ENCODE measurements at regions not wholly inside any gene's neighbourhood (a gene's known extent, or its start where the extent isn't known, plus 50 kb on each side); places are given as distances from the start of the nearest gene placed in this dataset.

GRCh38 chr20:60960500-60960899, 291.6 kb upstream of the CDH4 start:
- DNase-seq = no peak
- Histone ChIP-seq H3K4me3 (ENCODE audit: low read length) (no peak overlapping the region), H3K27me3 (ENCODE audit: insufficient read depth, low read length, poor library complexity, severe bottlenecking) (no peaks in the 10 kb centered on the region), H3K27ac (ENCODE audit: low read depth, low read length) (no peak overlapping the region), H3K36me3 (ENCODE audit: insufficient read depth, low read length) (no peaks in the 10 kb centered on the region), H3K4me1 (ENCODE audit: insufficient read depth, low read length) (no peaks in the 10 kb centered on the region), H3K9me3 (ENCODE audit: low read length) (no peaks in the 10 kb centered on the region)
- ChIA-PET POLR2A (no interaction called here), CTCF (no interaction called here)
- no peak overlapping the region for H3K27ac Mint-ChIP-seq
- no peaks in the 10 kb centered on the region for H3K4me1 Mint-ChIP-seq
- no peaks in the 10 kb centered on the region for H3K36me3 Mint-ChIP-seq
- peaks cover 0 to 2% (median 0%) of the 10 kb centered on the region in 5 donors for H3K9me3 Mint-ChIP-seq
- peaks cover 0 to 3% of the 10 kb centered on the region in 2 donors for H3K27me3 Mint-ChIP-seq
- no peak overlapping the region for H3K4me3 Mint-ChIP-seq

GRCh38 chr20:60961551-60961950, 290.5 kb upstream of the CDH4 start:
- Histone ChIP-seq H3K4me3 (ENCODE audit: low read length) (no peak overlapping the region), H3K4me1 (ENCODE audit: insufficient read depth, low read length) (no peaks in the 10 kb centered on the region), H3K27ac (ENCODE audit: low read depth, low read length) (no peak overlapping the region), H3K9me3 (ENCODE audit: low read length) (no peaks in the 10 kb centered on the region), H3K36me3 (ENCODE audit: insufficient read depth, low read length) (no peaks in the 10 kb centered on the region), H3K27me3 (ENCODE audit: insufficient read depth, low read length, poor library complexity, severe bottlenecking) (no peaks in the 10 kb centered on the region)
- Mint-ChIP-seq H3K4me3 (no peak overlapping the region), H3K4me1 (no peaks in the 10 kb centered on the region), H3K9me3 (peaks cover 0 to 1% (median 0%) of the 10 kb centered on the region in 5 donors), H3K36me3 (no peaks in the 10 kb centered on the region), H3K27ac (no peak overlapping the region), H3K27me3 (peaks cover 0 to 2% of the 10 kb centered on the region in 2 donors)
- ChIA-PET POLR2A (no interaction called here), CTCF (no interaction called here)
- DNase-seq = no peak

- Histone ChIP-seq H3K36me3 (ENCODE audit: insufficient read depth, low read length) (no peaks in the 10 kb centered on the region), H3K4me1 (ENCODE audit: insufficient read depth, low read length) (no peaks in the 10 kb centered on the region), H3K4me3 (ENCODE audit: low read length) (no peak overlapping the region), H3K9me3 (ENCODE audit: low read length) (no peaks in the 10 kb centered on the region), H3K27me3 (ENCODE audit: insufficient read depth, low read length, poor library complexity, severe bottlenecking) (no peaks in the 10 kb centered on the region), H3K27ac (ENCODE audit: low read depth, low read length) (no peak overlapping the region)
- POLR2A ChIA-PET = no interaction called here
- Mint-ChIP-seq H3K9me3 (peaks cover 0 to 3% (median 0%) of the 10 kb centered on the region in 5 donors), H3K36me3 (no peaks in the 10 kb centered on the region), H3K27me3 (peaks cover 0 to 2% of the 10 kb centered on the region in 2 donors), H3K27ac (no peak overlapping the region), H3K4me1 (no peaks in the 10 kb centered on the region), H3K4me3 (no peak overlapping the region)
- no peak for DNase-seq
- CTCF ChIA-PET = no interaction called here
Measured at GRCh38 chr20:60962367-60963045, 289.6 kb upstream of the CDH4 start.

GRCh38 chr20:60963146-60963545, 288.9 kb upstream of the CDH4 start:
- ChIA-PET CTCF (no interaction called here), POLR2A (no interaction called here)
- Mint-ChIP-seq H3K27ac (no peak overlapping the region), H3K4me1 (no peaks in the 10 kb centered on the region), H3K9me3 (peaks cover 0 to 3% (median 0%) of the 10 kb centered on the region in 5 donors), H3K36me3 (no peaks in the 10 kb centered on the region), H3K4me3 (no peak overlapping the region), H3K27me3 (peaks cover 0 to 2% of the 10 kb centered on the region in 2 donors)
- Histone ChIP-seq H3K27me3 (ENCODE audit: insufficient read depth, low read length, poor library complexity, severe bottlenecking) (no peaks in the 10 kb centered on the region), H3K36me3 (ENCODE audit: insufficient read depth, low read length) (no peaks in the 10 kb centered on the region), H3K4me3 (ENCODE audit: low read length) (no peak overlapping the region), H3K27ac (ENCODE audit: low read depth, low read length) (no peak overlapping the region), H3K9me3 (ENCODE audit: low read length) (no peaks in the 10 kb centered on the region), H3K4me1 (ENCODE audit: insufficient read depth, low read length) (no peaks in the 10 kb centered on the region)
- DNase-seq = no peak

GRCh38 chr20:60964911-60965310, 287.1 kb upstream of the CDH4 start:
- no peak overlapping the region for H3K27ac ChIP-seq (ENCODE audit: low read depth, low read length)
- H3K36me3 ChIP-seq (ENCODE audit: insufficient read depth, low read length) = no peaks in the 10 kb centered on the region
- peaks cover 0 to 5% of the 10 kb centered on the region in 2 donors for H3K27me3 Mint-ChIP-seq
- POLR2A ChIA-PET = no interaction called here
- no peaks in the 10 kb centered on the region for H3K4me1 ChIP-seq (ENCODE audit: insufficient read depth, low read length)
- H3K9me3 Mint-ChIP-seq = peaks cover 0 to 7% (median 3%) of the 10 kb centered on the region in 5 donors
- no peak overlapping the region for H3K4me3 ChIP-seq (ENCODE audit: low read length)
- no peak for DNase-seq
- H3K27ac Mint-ChIP-seq = no peak overlapping the region
- H3K36me3 Mint-ChIP-seq = no peaks in the 10 kb centered on the region
- H3K27me3 ChIP-seq (ENCODE audit: insufficient read depth, low read length, poor library complexity, severe bottlenecking) = no peaks in the 10 kb centered on the region
- H3K4me3 Mint-ChIP-seq = no peak overlapping the region
- H3K4me1 Mint-ChIP-seq = no peaks in the 10 kb centered on the region
- no peaks in the 10 kb centered on the region for H3K9me3 ChIP-seq (ENCODE audit: low read length)
- CTCF ChIA-PET = no interaction called here

- no peak overlapping the region for H3K27ac ChIP-seq (ENCODE audit: low read depth, low read length)
- no peaks in the 10 kb centered on the region for H3K4me1 Mint-ChIP-seq
- DNase-seq = no peak
- no peaks in the 10 kb centered on the region for H3K9me3 ChIP-seq (ENCODE audit: low read length)
- ChIA-PET POLR2A (no interaction called here), CTCF (no interaction called here)
- H3K4me3 ChIP-seq (ENCODE audit: low read length) = no peak overlapping the region
- H3K9me3 Mint-ChIP-seq = peaks cover 0 to 7% (median 3%) of the 10 kb centered on the region in 5 donors
- H3K27me3 ChIP-seq (ENCODE audit: insufficient read depth, low read length, poor library complexity, severe bottlenecking) = no peaks in the 10 kb centered on the region
- peaks cover 0 to 5% of the 10 kb centered on the region in 2 donors for H3K27me3 Mint-ChIP-seq
- no peaks in the 10 kb centered on the region for H3K4me1 ChIP-seq (ENCODE audit: insufficient read depth, low read length)
- H3K4me3 Mint-ChIP-seq = no peak overlapping the region
- no peak overlapping the region for H3K27ac Mint-ChIP-seq
- no peaks in the 10 kb centered on the region for H3K36me3 Mint-ChIP-seq
- no peaks in the 10 kb centered on the region for H3K36me3 ChIP-seq (ENCODE audit: insufficient read depth, low read length)
Measured at GRCh38 chr20:60966031-60966430, 286.0 kb upstream of the CDH4 start.

GRCh38 chr20:60966766-60967165, 285.3 kb upstream of the CDH4 start:
- Histone ChIP-seq H3K27me3 (ENCODE audit: insufficient read depth, low read length, poor library complexity, severe bottlenecking) (no peaks in the 10 kb centered on the region), H3K9me3 (ENCODE audit: low read length) (no peaks in the 10 kb centered on the region), H3K4me3 (ENCODE audit: low read length) (no peak overlapping the region), H3K36me3 (ENCODE audit: insufficient read depth, low read length) (no peaks in the 10 kb centered on the region), H3K4me1 (ENCODE audit: insufficient read depth, low read length) (no peaks in the 10 kb centered on the region), H3K27ac (ENCODE audit: low read depth, low read length) (no peak overlapping the region)
- ChIA-PET POLR2A (no interaction called here), CTCF (no interaction called here)
- peaks cover 0 to 7% (median 3%) of the 10 kb centered on the region in 5 donors for H3K9me3 Mint-ChIP-seq
- peaks cover 0 to 5% of the 10 kb centered on the region in 2 donors for H3K27me3 Mint-ChIP-seq
- no peaks in the 10 kb centered on the region for H3K4me1 Mint-ChIP-seq
- H3K36me3 Mint-ChIP-seq = no peaks in the 10 kb centered on the region
- no peak overlapping the region for H3K4me3 Mint-ChIP-seq
- H3K27ac Mint-ChIP-seq = no peak overlapping the region
- no peak for DNase-seq

- Histone ChIP-seq H3K36me3 (ENCODE audit: insufficient read depth, low read length) (no peaks in the 10 kb centered on the region), H3K4me1 (ENCODE audit: insufficient read depth, low read length) (no peaks in the 10 kb centered on the region), H3K27me3 (ENCODE audit: insufficient read depth, low read length, poor library complexity, severe bottlenecking) (no peaks in the 10 kb centered on the region), H3K4me3 (ENCODE audit: low read length) (no peak overlapping the region), H3K9me3 (ENCODE audit: low read length) (no peaks in the 10 kb centered on the region), H3K27ac (ENCODE audit: low read depth, low read length) (no peak overlapping the region)
- peaks cover 0 to 5% of the 10 kb centered on the region in 2 donors for H3K27me3 Mint-ChIP-seq
- ChIA-PET CTCF (no interaction called here), POLR2A (no interaction called here)
- no peaks in the 10 kb centered on the region for H3K36me3 Mint-ChIP-seq
- H3K4me1 Mint-ChIP-seq = no peaks in the 10 kb centered on the region
- peaks cover 0 to 7% (median 3%) of the 10 kb centered on the region in 5 donors for H3K9me3 Mint-ChIP-seq
- DNase-seq = no peak
- H3K27ac Mint-ChIP-seq = no peak overlapping the region
- H3K4me3 Mint-ChIP-seq = no peak overlapping the region
Measured at GRCh38 chr20:60967431-60968316, 284.4 kb upstream of the CDH4 start.
